ENCODE measurements at regions not wholly inside any gene's neighbourhood (a gene's known extent, or its start where the extent isn't known, plus 50 kb on each side); places are given as distances from the start of the nearest gene placed in this dataset.

GRCh38 chr4:136861091-136861490 lies 671.2 kb downstream of the PCDH18 start:
- no peak for DNase-seq (ENCODE audit: low read depth)
- H3K4me3 ChIP-seq (ENCODE audit: control insufficient read depth, low read depth, low read length): no peak overlapping the region
- TF ChIP-seq, protein P1, sequence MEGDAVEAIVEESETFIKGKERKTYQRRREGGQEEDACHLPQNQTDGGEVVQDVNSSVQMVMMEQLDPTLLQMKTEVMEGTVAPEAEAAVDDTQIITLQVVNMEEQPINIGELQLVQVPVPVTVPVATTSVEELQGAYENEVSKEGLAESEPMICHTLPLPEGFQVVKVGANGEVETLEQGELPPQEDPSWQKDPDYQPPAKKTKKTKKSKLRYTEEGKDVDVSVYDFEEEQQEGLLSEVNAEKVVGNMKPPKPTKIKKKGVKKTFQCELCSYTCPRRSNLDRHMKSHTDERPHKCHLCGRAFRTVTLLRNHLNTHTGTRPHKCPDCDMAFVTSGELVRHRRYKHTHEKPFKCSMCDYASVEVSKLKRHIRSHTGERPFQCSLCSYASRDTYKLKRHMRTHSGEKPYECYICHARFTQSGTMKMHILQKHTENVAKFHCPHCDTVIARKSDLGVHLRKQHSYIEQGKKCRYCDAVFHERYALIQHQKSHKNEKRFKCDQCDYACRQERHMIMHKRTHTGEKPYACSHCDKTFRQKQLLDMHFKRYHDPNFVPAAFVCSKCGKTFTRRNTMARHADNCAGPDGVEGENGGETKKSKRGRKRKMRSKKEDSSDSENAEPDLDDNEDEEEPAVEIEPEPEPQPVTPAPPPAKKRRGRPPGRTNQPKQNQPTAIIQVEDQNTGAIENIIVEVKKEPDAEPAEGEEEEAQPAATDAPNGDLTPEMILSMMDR (IDR thresholded peaks at IDR 0.05; ENCODE audit: control insufficient read depth, insufficient read depth, low read depth, low read length, missing control alignments): no peak

GRCh38 chr4:136858903-136859302 lies 673.4 kb downstream of the PCDH18 start:
- DNase-seq (ENCODE audit: low read depth): no peak
- H3K4me3 ChIP-seq (ENCODE audit: control insufficient read depth, low read depth, low read length): no peak overlapping the region
- TF ChIP-seq, protein P1 (IDR thresholded peaks at IDR 0.05; ENCODE audit: control insufficient read depth, insufficient read depth, low read depth, low read length, missing control alignments): no peak

DNA sequence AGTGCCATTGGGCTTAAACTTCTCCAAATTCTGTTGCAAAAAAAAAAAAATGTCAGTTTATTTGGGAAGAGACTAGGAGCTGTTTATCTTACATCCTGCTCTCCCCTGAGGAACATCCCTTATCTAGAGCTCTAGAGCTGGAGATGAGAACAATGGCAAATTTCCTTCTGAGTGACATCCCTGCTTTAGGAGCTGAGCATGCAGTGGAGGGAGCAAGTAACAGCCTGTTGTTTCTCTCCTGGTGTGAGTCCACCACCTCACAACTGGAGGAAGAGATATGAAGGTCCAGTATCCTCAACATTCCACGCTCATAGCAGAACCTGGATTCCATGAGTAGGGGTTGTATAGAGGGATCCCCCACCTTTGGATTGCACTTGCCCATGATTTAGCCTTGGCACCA lies 676.4 kb downstream of the PCDH18 start:
- H3K4me3 ChIP-seq (ENCODE audit: control insufficient read depth, low read depth, low read length): no peak overlapping the region
- DNase-seq (ENCODE audit: low read depth): no peak
- TF ChIP-seq, protein P1 (IDR thresholded peaks at IDR 0.05; ENCODE audit: control insufficient read depth, insufficient read depth, low read depth, low read length, missing control alignments): no peak

DNA sequence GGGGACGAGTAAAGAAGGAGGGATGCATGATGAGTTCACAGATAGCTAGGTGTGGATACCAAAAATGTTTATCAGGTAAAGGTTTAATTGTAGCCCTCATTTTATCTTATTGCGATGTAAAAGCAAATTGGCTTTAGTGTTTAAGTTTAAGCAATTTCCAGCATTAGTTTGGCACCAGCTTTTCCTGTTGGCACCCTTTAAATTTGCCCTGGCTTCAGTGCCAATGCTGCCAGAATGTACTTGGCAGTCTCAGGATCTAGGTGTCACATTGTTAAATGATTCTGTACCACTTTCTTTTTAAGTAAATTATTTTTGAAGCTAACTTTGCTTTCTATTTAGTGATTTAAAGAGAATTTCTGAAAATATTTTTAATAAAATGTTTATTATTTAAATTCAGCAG lies 681.8 kb downstream of the PCDH18 start:
- TF ChIP-seq, protein P1 (IDR thresholded peaks at IDR 0.05; ENCODE audit: control insufficient read depth, insufficient read depth, low read depth, low read length, missing control alignments): no peak
- DNase-seq (ENCODE audit: low read depth): no peak
- H3K4me3 ChIP-seq (ENCODE audit: control insufficient read depth, low read depth, low read length): no peak overlapping the region

DNA sequence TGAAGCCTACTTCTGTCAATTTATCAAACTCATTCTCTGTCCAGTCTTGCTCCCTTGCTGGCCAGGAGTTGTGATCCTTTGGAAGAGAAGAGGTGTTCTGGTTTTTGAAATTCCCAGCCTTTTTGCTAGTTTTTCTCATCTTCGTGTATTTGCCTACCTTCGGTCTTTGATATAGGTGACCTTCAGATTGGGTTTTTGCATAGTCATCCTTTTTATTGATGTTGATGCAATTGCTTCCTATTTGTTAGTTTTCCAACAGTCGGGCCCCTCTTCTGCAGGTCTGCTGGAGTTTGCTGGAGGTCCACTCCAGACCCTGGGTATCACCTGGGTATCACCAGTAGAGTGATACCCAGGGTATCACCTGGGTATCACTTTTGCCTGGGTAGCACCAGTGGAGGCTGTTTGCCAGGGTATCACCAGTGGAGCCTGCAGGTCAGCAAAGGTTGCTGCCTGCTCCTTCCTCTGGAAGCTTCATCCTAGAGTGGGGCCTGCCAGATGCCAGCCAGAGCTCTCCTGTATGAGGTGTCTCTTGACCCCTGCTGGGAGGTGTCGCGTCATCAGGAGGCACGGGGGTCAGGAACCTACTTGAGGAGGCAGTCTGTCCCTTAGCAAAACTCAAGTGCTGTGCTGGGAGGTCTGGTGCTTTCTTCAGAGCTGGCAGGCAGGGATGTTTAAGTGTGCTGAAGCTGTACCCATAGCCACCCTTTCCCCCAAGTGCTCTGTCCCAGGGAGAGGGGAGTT lies 684.2 kb downstream of the PCDH18 start:
- TF ChIP-seq, protein P1 (IDR thresholded peaks at IDR 0.05; ENCODE audit: control insufficient read depth, insufficient read depth, low read depth, low read length, missing control alignments): no peak

DNA sequence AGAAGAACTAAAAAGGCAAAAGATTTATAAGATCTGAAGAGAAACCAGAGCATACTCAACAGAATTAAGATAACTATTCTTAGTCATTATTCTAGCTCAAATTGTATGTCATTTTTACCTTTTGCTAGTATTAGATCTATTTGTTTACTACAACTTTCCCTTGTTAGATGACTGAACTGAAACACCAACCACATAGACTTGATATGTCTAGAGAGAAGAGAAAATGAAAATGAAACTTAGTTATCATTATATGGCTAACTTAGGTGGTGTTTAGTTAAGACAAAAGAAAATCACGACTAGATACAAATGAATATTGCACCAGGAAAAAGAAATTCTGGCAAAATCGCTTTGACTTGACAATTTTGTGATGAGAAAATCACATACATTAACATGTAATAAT lies 690.8 kb downstream of the PCDH18 start:
- DNase-seq (ENCODE audit: low read depth): no peak
- no peak overlapping the region for H3K4me3 ChIP-seq (ENCODE audit: control insufficient read depth, low read depth, low read length)
- TF ChIP-seq, protein P1 (IDR thresholded peaks at IDR 0.05; ENCODE audit: control insufficient read depth, insufficient read depth, low read depth, low read length, missing control alignments): no peak

More for the DNA sequence above, 684.2 kb downstream of the PCDH18 start:
- H3K4me3 ChIP-seq (ENCODE audit: control insufficient read depth, low read depth, low read length): no peak overlapping the region
- no peak for DNase-seq (ENCODE audit: low read depth)
